Mesothelial cell of epicardium (in vitro differentiated cells): ENCODE measurements at regions not wholly inside any gene's neighbourhood (a gene's known extent, or its start where the extent isn't known, plus 50 kb on each side); places are given as distances from the start of the nearest gene placed in this dataset.
"Not testable (repeated sequence)": the region's sequence is repeated elsewhere in the genome, so short reads cannot be mapped to it uniquely, and the experiment has no call there.

Source experiments
- DNase-seq, 2 experiments: peaks; one replicate each; pipeline ENCODE4 v3.0.0; 2021; ENCODE audit warnings: low spot score in 2 of 2; ENCODE audit not compliant: unreplicated experiment in 2 of 2
- H3K27ac Mint-ChIP-seq: 2 replicates; pipeline ENCODE4 v1.8.0; 2021; ENCODE audit warnings: mixed read lengths
- H3K27me3 Mint-ChIP-seq: 2 replicates; pipeline ENCODE4 v1.8.0; 2021; ENCODE audit warnings: low read depth, mixed read lengths
- H3K36me3 Mint-ChIP-seq: 2 replicates; pipeline ENCODE4 v1.8.0; 2021; ENCODE audit warnings: mixed read lengths
- H3K4me1 Mint-ChIP-seq: 2 replicates; pipeline ENCODE4 v1.8.0; 2021; ENCODE audit warnings: mixed read lengths
- H3K4me3 Mint-ChIP-seq: 2 replicates; pipeline ENCODE4 v1.8.0; 2021; ENCODE audit warnings: mild to moderate bottlenecking, moderate library complexity, mixed read lengths
- H3K9me3 Mint-ChIP-seq: 2 replicates; pipeline ENCODE4 v1.8.0; 2021; ENCODE audit warnings: mixed read lengths
- TF ChIP-seq, protein P1 (sequence below): fragments of 200-600 bp; sonication (generic); IDR thresholded peaks from one replicate; pipeline ENCODE4 v1.5.0; 2021; ENCODE audit warnings: antibody characterized with exemption; ENCODE audit not compliant: unreplicated experiment

DNA sequence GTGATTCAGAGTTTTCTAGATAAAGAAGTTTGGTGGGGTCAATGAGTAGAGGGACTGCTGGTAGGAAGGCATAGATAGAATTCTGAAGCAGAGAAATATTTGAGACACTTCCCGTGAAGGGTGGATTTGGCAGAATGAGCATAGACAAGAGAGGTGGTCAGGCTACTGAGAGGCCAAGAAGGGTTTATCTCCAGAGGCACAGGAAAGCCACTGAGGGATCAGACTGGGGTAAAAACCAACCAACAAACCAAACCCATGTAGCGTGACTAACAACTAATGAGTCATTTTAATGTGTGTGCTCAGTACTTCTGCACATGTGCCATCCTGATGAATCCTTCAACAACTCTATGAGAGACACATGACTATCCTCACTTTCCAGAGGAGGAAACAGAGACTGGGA is 60.0 kb upstream of the SERP2 start:
- TF ChIP-seq, protein P1, sequence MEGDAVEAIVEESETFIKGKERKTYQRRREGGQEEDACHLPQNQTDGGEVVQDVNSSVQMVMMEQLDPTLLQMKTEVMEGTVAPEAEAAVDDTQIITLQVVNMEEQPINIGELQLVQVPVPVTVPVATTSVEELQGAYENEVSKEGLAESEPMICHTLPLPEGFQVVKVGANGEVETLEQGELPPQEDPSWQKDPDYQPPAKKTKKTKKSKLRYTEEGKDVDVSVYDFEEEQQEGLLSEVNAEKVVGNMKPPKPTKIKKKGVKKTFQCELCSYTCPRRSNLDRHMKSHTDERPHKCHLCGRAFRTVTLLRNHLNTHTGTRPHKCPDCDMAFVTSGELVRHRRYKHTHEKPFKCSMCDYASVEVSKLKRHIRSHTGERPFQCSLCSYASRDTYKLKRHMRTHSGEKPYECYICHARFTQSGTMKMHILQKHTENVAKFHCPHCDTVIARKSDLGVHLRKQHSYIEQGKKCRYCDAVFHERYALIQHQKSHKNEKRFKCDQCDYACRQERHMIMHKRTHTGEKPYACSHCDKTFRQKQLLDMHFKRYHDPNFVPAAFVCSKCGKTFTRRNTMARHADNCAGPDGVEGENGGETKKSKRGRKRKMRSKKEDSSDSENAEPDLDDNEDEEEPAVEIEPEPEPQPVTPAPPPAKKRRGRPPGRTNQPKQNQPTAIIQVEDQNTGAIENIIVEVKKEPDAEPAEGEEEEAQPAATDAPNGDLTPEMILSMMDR = no peak
- H3K9me3 Mint-ChIP-seq = peaks cover 4% of the 10 kb centered on the region
- peaks cover 5% of the 10 kb centered on the region for H3K4me1 Mint-ChIP-seq

DNA sequence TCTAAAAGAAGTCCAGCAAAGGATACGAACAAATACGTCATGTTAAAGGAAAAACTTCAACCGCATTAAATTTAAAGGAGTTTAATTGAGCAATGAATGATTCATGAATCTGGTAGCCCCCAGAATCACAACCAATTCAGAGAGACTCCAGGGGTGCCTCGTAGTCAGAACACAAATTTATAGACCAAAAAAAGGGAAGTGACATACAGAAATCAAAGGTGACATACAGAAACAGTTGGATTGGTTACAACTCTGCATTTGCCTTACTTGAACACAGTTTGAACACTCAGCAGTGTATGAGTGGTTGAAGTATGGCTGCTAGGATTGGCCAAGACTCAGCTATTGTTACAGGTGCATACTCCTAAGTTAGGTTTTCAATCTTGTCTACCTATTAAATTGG is 59.5 kb upstream of the SERP2 start:
- H3K36me3 Mint-ChIP-seq, H3K4me1 Mint-ChIP-seq, H3K27ac Mint-ChIP-seq, H3K4me3 Mint-ChIP-seq, DNase-seq, H3K9me3 Mint-ChIP-seq: not testable (repeated sequence)
- peaks cover 22% of the 10 kb centered on the region for H3K27me3 Mint-ChIP-seq

More for the DNA sequence above, 60.0 kb upstream of the SERP2 start:
- H3K36me3 Mint-ChIP-seq = no peaks in the 10 kb centered on the region
- H3K4me3 Mint-ChIP-seq = no peak overlapping the region
- H3K27me3 Mint-ChIP-seq = peaks cover 22% of the 10 kb centered on the region
- DNase-seq = no peak
- H3K27ac Mint-ChIP-seq = no peak overlapping the region

DNA sequence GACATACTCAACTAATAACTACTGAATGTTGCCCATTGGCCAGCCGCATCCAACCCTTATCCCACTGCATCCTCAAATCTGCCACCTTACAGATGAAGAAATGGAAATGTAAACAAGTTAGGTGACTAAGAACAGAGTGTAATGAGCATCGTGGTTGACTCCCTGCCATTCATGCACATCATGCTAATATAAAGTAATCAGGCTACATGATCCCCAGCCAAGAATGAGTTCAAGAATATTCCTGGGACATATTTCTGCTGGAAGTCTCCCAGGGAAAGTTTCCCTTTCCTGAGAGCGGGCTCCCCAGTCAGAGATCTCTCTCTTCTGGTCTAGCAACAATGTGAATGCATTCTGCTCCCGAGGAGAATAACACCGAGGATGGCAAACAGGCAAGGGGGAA is 55.9 kb upstream of the SERP2 start:
- Mint-ChIP-seq H3K27me3 (peaks cover 22% of the 10 kb centered on the region), H3K36me3 (peaks cover 3% of the 10 kb centered on the region), H3K4me1 (no peaks in the 10 kb centered on the region), H3K27ac (no peak overlapping the region), H3K9me3 (peaks cover 15% of the 10 kb centered on the region), H3K4me3 (no peak overlapping the region)
- no peak for DNase-seq
- TF ChIP-seq, protein P1 = no peak

DNA sequence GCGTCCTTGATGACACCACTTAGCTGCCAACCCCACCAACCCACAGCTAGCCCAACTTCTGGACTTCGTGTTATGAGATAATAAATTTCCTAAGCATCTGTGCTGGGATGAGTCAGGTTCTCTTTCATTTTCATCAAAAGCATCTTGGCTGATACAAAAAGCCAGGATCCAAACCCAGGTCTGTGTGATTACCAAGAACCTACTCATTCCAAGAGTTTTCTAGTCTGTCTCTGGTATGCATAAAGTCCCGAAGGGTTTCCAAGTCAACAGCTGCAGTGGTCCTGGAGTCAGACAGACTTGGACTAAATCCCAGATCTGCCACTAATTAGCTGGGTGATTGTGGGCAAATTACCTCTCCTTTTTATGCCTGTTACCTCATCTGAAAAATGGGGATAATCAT is 55.5 kb upstream of the SERP2 start:
- H3K4me3 Mint-ChIP-seq = no peak overlapping the region
- TF ChIP-seq, protein P1 = no peak
- H3K4me1 Mint-ChIP-seq = no peaks in the 10 kb centered on the region
- H3K27me3 Mint-ChIP-seq = peaks cover 22% of the 10 kb centered on the region
- H3K27ac Mint-ChIP-seq = no peak overlapping the region
- peaks cover 15% of the 10 kb centered on the region for H3K9me3 Mint-ChIP-seq
- H3K36me3 Mint-ChIP-seq = peaks cover 3% of the 10 kb centered on the region
- DNase-seq = no peak

DNA sequence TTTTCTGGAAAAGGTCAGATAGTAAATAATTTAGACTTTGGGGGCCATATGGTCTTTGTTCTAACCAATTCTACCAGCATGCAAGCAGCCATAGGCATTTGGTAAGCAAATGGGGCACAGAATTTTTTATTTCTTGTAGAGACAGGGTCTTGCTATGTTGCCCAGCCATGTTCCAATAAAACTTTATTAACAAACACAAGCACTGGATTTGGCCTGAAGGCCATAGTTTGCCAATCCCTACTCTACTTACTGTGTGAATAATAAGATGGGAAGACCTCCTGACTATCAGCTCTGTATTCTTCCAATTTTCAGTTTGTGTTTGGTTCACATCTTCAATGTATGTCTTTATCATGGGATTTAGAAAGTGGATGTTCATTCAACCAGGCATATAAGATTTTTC is 53.0 kb upstream of the SERP2 start:
- H3K4me1 Mint-ChIP-seq = no peaks in the 10 kb centered on the region

DNA sequence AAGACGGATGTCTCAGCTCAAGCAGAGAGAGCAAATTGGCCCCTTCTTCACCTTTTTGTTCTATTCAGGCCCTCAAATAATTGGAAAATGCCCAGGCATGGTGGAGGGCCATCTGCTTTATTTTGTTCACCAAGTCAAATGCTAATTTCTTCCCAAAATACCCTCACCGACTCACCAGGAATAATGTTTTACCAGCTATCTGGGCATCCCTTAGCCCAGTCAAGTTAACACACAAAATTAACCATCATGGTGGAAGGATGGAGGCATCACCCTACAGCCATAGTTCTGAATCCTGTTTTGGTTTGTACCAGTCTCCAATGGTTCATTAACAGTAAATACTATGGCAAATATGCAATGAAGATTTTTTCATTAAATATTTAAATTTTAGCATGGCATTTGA is 51.7 kb upstream of the SERP2 start:
- no peaks in the 10 kb centered on the region for H3K4me1 Mint-ChIP-seq

More for the DNA sequence above, 53.0 kb upstream of the SERP2 start:
- H3K27me3 Mint-ChIP-seq = peaks cover 12% of the 10 kb centered on the region
- no peak for DNase-seq
- H3K27ac Mint-ChIP-seq = no peak overlapping the region
- H3K4me3 Mint-ChIP-seq = no peak overlapping the region
- peaks cover 15% of the 10 kb centered on the region for H3K9me3 Mint-ChIP-seq
- TF ChIP-seq, protein P1 = no peak
- peaks cover 3% of the 10 kb centered on the region for H3K36me3 Mint-ChIP-seq

More for the DNA sequence above, 51.7 kb upstream of the SERP2 start:
- Mint-ChIP-seq H3K27me3 (peaks cover 8% of the 10 kb centered on the region), H3K27ac (no peak overlapping the region), H3K4me3 (no peak overlapping the region), H3K9me3 (peaks cover 15% of the 10 kb centered on the region), H3K36me3 (peaks cover 3% of the 10 kb centered on the region)
- TF ChIP-seq, protein P1 = no peak
- no peak for DNase-seq
